SK-N-SH (cell line): ENCODE measurements at regions not wholly inside any gene's neighbourhood (a gene's known extent, or its start where the extent isn't known, plus 50 kb on each side); places are given as distances from the start of the nearest gene placed in this dataset.

Source experiments
- CTCF ChIA-PET: fragments of 300-600, 350-600 bp; formaldehyde crosslinking; extraction: SDS; loops from one replicate; lab custom pipeline; 2021; lab: Yijun Ruan, JAX
- POLR2A ChIA-PET: fragments of 350-600 bp; sonication (Branson Sonifier 250); formaldehyde crosslinking; extraction: SDS; loops from one replicate; lab custom pipeline; 2020; ENCODE audit warnings: antibody characterized with exemption, inconsistent platforms; lab: Yijun Ruan, JAX
- DNase-seq: peaks from one replicate; pipeline ENCODE4 v3.0.0; 2012
- H2AFZ ChIP-seq: fragments of 200-600 bp; sonication (generic); 2 replicates; pipeline ENCODE4 v1.8.1; 2016; ENCODE audit warnings: antibody characterized with exemption, mild to moderate bottlenecking, low read depth
- H3F3A ChIP-seq: fragments of 200-600 bp; sonication (generic); replicated peaks from 2 replicates; pipeline ENCODE3; 2016; ENCODE audit warnings: antibody characterized with exemption, mild to moderate bottlenecking; ENCODE audit not compliant: insufficient read depth
- H3K27ac ChIP-seq, 2 experiments: fragments of 200-500 bp in 1 of 2; fragments of 200-600 bp in 1 of 2; sonication (Bioruptor generic) in 1 of 2; sonication (generic), shearing (Covaris generic) in 1 of 2; 2 replicates each; pipeline versions ENCODE4 v1.5.1 to v1.6.1; 2014 to 2016; ENCODE audit warnings: low read depth in 2 of 2, inconsistent platforms in 1 of 2, low read length in 1 of 2, mild to moderate bottlenecking in 1 of 2, mixed read lengths in 1 of 2
- H3K27me3 ChIP-seq: fragments of 200-600 bp; sonication (generic), shearing (Covaris generic); 2 replicates; pipeline ENCODE4 v1.6.1; 2016; ENCODE audit warnings: mixed run types; ENCODE audit not compliant: insufficient read depth
- H3K36me3 ChIP-seq, 2 experiments: fragments of 200-500 bp in 1 of 2; fragments of 200-600 bp in 1 of 2; sonication (Bioruptor generic) in 1 of 2; sonication (generic) in 1 of 2; replicated peaks in 1 of 2; 2 replicates each; pipeline versions ENCODE3 to v1.5.1; 2014 to 2016; ENCODE audit warnings: low read length in 1 of 2, mild to moderate bottlenecking in 1 of 2; ENCODE audit not compliant: insufficient read depth in 2 of 2, control insufficient read depth in 1 of 2
- H3K4me1 ChIP-seq, 2 experiments: fragments of 200-500 bp in 1 of 2; fragments of 200-600 bp in 1 of 2; sonication (Bioruptor generic) in 1 of 2; sonication (generic), shearing (Covaris generic) in 1 of 2; 2 replicates each; pipeline versions ENCODE4 v1.5.1 to v1.6.1; 2014 to 2016; ENCODE audit warnings: low read depth in 1 of 2, low read length in 1 of 2, mixed run types in 1 of 2; ENCODE audit not compliant: insufficient read depth in 2 of 2, control insufficient read depth in 1 of 2
- H3K4me2 ChIP-seq: fragments of 200-600 bp; sonication (generic), shearing (Covaris generic); 2 replicates; pipeline ENCODE4 v1.6.1; 2017; ENCODE audit warnings: mixed run types
- H3K4me3 ChIP-seq, 2 experiments: fragments of 200-500 bp in 1 of 2; fragments of 200-600 bp in 1 of 2; sonication (Bioruptor generic) in 1 of 2; sonication (generic), shearing (Covaris generic) in 1 of 2; 2 replicates each; pipeline versions ENCODE4 v1.5.1 to v1.8.1; 2014 to 2016; ENCODE audit warnings: low read depth in 2 of 2, inconsistent platforms in 1 of 2, low read length in 1 of 2, mild to moderate bottlenecking in 1 of 2, mixed read lengths in 1 of 2, moderate library complexity in 1 of 2
- H3K79me2 ChIP-seq: fragments of 200-600 bp; sonication (generic); 2 replicates; pipeline ENCODE4 v1.8.1; 2017; ENCODE audit warnings: mild to moderate bottlenecking; ENCODE audit not compliant: insufficient read depth
- H3K9ac ChIP-seq: fragments of 200-600 bp; sonication (generic); 2 replicates; pipeline ENCODE4 v1.6.1; 2017; ENCODE audit warnings: mixed run types
- H3K9me2 ChIP-seq: fragments of 200-600 bp; sonication (generic); 2 replicates; pipeline ENCODE4 v1.6.1; 2017; ENCODE audit warnings: mixed run types
- H3K9me3 ChIP-seq: fragments of 200-600 bp; sonication (generic); 2 replicates; pipeline ENCODE4 v1.6.1; 2017; ENCODE audit warnings: mixed run types, mild to moderate bottlenecking, moderate library complexity
- H4K20me1 ChIP-seq: fragments of 200-600 bp; sonication (generic); 2 replicates; pipeline ENCODE4 v1.6.1; 2017; ENCODE audit warnings: mild to moderate bottlenecking, mixed run types; ENCODE audit not compliant: insufficient read depth
- ELF1 ChIP-seq: IDR thresholded peaks from 2 replicates; pipeline ENCODE4 v1.4.0; 2012
- FOSL2 ChIP-seq: IDR thresholded peaks from 2 replicates; pipeline ENCODE4 v1.4.0; 2012; ENCODE audit warnings: low read depth, mild to moderate bottlenecking, moderate library complexity, borderline replicate concordance
- FOXJ3 ChIP-seq: sonication (generic); formaldehyde crosslinking; IDR thresholded peaks from 2 replicates; pipeline ENCODE4 v1.5.1; 2020; ENCODE audit warnings: mild to moderate bottlenecking, missing genetic modification reagents
- GABPA ChIP-seq: IDR thresholded peaks from 2 replicates; pipeline ENCODE4 v1.4.0; 2012; ENCODE audit warnings: low read depth, mild to moderate bottlenecking
- MEF2A ChIP-seq: IDR thresholded peaks from 2 replicates; pipeline ENCODE4 v1.4.0; 2012; ENCODE audit warnings: low read depth, borderline replicate concordance
- MXI1 ChIP-seq: IDR thresholded peaks from 2 replicates; pipeline ENCODE4 v1.6.1; 2012; ENCODE audit warnings: mild to moderate bottlenecking, low read depth, low read length, improper control_type of control experiment
- NRF1 ChIP-seq: IDR thresholded peaks from 2 replicates; pipeline ENCODE4 v1.6.1; 2012; ENCODE audit warnings: low read depth, mild to moderate bottlenecking, low read length
- POLR2AphosphoS5 ChIP-seq: IDR thresholded peaks from 2 replicates; pipeline ENCODE4 v1.6.1; 2012; ENCODE audit warnings: low read depth, low read length
- RCOR1 ChIP-seq: fragments of 150-350 bp; IDR thresholded peaks from 2 replicates; pipeline ENCODE4 v1.6.1; 2017; ENCODE audit warnings: antibody characterized with exemption, low read length
- RXRA ChIP-seq: IDR thresholded peaks from 2 replicates; pipeline ENCODE4 v1.4.0; 2012; ENCODE audit warnings: low read depth, mild to moderate bottlenecking, borderline replicate concordance
- SIN3A ChIP-seq: IDR thresholded peaks from 2 replicates; pipeline ENCODE4 v1.6.1; 2012; ENCODE audit warnings: low read depth, mild to moderate bottlenecking, low read length, moderate library complexity, borderline replicate concordance
- SMC3 ChIP-seq: IDR thresholded peaks from 2 replicates; pipeline ENCODE4 v1.6.1; 2012; ENCODE audit warnings: low read depth, low read length, improper control_type of control experiment
- TAF1 ChIP-seq: IDR thresholded peaks from 2 replicates; pipeline ENCODE4 v1.6.1; 2012; ENCODE audit warnings: low read depth, mild to moderate bottlenecking, low read length, moderate library complexity, borderline replicate concordance
- WGBS: methylation state at CpG from one replicate; pipeline ENCODE4 v1.1.6; 2017; ENCODE audit warnings: low lambda C conversion rate; 5-methylcytosine and 5-hydroxymethylcytosine counted together
- TF ChIP-seq, protein P1 (sequence below): IDR thresholded peaks from 2 replicates; pipeline ENCODE4 v1.4.0; 2012; ENCODE audit warnings: low read depth
- TF ChIP-seq, protein P2 (sequence below): IDR thresholded peaks from 2 replicates; pipeline ENCODE4 v1.4.0; 2012; ENCODE audit warnings: low read depth, borderline replicate concordance

DNA sequence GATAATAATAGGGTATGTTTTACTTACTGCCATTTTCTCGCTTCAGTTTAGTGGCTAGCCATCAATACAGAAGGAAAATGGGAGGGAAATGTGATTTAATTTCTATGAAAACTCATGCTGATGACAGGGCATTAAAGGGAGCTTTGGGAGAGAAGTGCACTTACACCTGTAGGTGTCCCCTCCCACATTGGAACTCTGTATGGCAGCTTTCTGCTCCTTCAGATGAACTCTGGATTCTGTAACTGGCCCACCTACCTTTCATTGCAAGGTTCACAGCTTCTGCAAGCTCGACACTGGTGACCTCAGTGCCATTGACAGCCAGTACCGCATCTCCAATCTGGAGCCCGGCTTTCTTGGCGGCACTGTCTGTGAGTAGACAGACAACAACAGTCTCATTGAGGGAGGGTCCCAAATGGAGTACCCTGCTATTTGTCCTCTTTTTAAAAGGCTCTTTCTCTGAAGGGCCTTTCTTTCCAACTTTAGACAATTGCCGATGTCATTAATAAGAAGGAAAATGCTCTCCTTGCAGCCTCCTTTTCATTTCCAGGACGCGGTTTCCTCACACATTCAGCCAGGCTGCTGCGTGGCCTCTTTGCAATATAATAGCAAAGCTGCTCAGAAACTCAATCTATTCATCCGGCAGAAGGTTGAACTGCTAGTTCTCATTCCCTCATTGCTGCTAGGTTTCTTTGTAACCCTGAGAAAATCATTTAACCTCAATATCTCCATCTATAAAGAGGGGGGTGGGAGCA lies 63.6 kb downstream of the NUDT12 start:
- DNase-seq = no peak
- H3K4me2 ChIP-seq = no peak overlapping the region
- H3K9me3 ChIP-seq = no peaks in the 10 kb centered on the region; the same call in 1 of the 2 replicates
- WGBS = 89% methylated on average over 10 of the region's 10 CpGs
- TF ChIP-seq, protein P1, sequence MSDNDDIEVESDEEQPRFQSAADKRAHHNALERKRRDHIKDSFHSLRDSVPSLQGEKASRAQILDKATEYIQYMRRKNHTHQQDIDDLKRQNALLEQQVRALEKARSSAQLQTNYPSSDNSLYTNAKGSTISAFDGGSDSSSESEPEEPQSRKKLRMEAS = no peak
- H3K9me2 ChIP-seq = no peaks in the 10 kb centered on the region
- no peaks in the 10 kb centered on the region; a peak in 1 of 4 replicates for H3K4me1 ChIP-seq
- H3K36me3 ChIP-seq = no peaks in the 10 kb centered on the region
- H2AFZ ChIP-seq = peak overlapping the region; percentile 23; the same call in 1 of the 2 replicates
- no peaks in the 10 kb centered on the region for H3F3A ChIP-seq
- H3K4me3 ChIP-seq = no peak overlapping the region
- ChIA-PET POLR2A (interaction anchor here (1.1 kb wide), 1 partner anchor 14 kb away, joined by 3 read pairs; no protein-coding TSS in a partner anchor), CTCF (no interaction called here)
- no peaks in the 10 kb centered on the region for H3K79me2 ChIP-seq
- H3K9ac ChIP-seq = no peak overlapping the region
- no peaks in the 10 kb centered on the region for H4K20me1 ChIP-seq
- no peak overlapping the region for H3K27ac ChIP-seq
- no peaks in the 10 kb centered on the region for H3K27me3 ChIP-seq

DNA sequence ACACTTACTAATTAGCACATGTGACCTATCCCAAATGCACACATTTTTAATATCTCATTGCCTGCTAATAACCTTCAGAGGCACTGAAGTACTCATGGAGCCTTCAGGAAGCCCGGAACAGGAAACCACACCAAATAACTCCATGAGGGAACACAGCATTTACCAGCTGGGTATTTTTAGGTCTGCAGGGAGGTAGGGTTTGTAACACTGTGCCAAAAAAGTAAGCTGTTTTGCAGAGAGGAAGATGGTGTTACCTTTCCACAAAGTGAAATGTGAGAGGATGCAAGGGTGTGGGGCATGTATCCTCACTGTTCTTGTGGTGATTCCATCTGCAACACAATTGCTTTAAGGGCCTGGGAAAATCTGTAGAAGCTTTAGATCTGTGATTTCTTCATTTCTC lies 64.4 kb downstream of the NUDT12 start:
- H3F3A ChIP-seq = no peaks in the 10 kb centered on the region
- 86% methylated on average over 1 of the region's 1 CpG for WGBS
- TF ChIP-seq SMC3 (no peak), RXRA (no peak), TAF1 (no peak), POLR2AphosphoS5 (no peak), RCOR1 (no peak)
- TF ChIP-seq, protein P1 = no peak
- no peaks in the 10 kb centered on the region for H3K36me3 ChIP-seq
- no peak overlapping the region for H3K4me2 ChIP-seq
- no peaks in the 10 kb centered on the region; the same call in 1 of the 2 replicates for H3K9me3 ChIP-seq
- H2AFZ ChIP-seq = no peak overlapping the region
- ChIA-PET CTCF (no interaction called here), POLR2A (no interaction called here)
- H3K4me3 ChIP-seq = no peak overlapping the region
- H3K27ac ChIP-seq = no peak overlapping the region
- no peaks in the 10 kb centered on the region for H3K27me3 ChIP-seq
- no peaks in the 10 kb centered on the region for H4K20me1 ChIP-seq
- no peak overlapping the region for H3K9ac ChIP-seq
- no peaks in the 10 kb centered on the region for H3K79me2 ChIP-seq
- H3K9me2 ChIP-seq = no peaks in the 10 kb centered on the region
- no peak for DNase-seq
- no peaks in the 10 kb centered on the region; a peak in 1 of 4 replicates for H3K4me1 ChIP-seq

DNA sequence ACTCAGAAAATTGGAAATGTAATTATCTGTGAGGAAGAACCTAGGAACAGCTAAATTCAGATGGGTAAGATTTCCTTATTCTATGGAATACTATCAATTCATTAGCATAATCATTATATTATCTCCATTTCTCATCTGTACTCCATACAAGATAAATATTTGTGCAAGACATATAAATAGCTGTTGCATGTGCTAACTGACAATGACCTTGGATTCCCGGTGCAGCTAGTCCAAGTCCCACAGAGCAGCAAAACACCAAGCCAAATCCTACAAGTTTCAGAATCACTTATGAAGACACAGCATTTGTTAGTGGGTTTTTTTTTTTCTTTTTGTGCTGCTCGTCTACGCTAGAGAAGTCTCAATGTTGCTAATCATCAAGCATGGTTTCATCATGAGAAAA lies 64.8 kb downstream of the NUDT12 start:
- no peaks in the 10 kb centered on the region; a peak in 1 of 4 replicates for H3K4me1 ChIP-seq
- 90% methylated on average over 3 of the region's 3 CpGs for WGBS
- no peak for TF ChIP-seq MXI1
- TF ChIP-seq FOSL2 = no peak
- no peak for TF ChIP-seq ELF1
- TF ChIP-seq FOXJ3 (CRISPR knock-in tag) = no peak
- TF ChIP-seq SIN3A = no peak
- no peak for TF ChIP-seq MEF2A
- no peak for TF ChIP-seq NRF1
- no peak for TF ChIP-seq RXRA
- no peak for TF ChIP-seq GABPA
- TF ChIP-seq, protein P1 = no peak
- no peak for TF ChIP-seq POLR2AphosphoS5
- TF ChIP-seq, protein P2, sequence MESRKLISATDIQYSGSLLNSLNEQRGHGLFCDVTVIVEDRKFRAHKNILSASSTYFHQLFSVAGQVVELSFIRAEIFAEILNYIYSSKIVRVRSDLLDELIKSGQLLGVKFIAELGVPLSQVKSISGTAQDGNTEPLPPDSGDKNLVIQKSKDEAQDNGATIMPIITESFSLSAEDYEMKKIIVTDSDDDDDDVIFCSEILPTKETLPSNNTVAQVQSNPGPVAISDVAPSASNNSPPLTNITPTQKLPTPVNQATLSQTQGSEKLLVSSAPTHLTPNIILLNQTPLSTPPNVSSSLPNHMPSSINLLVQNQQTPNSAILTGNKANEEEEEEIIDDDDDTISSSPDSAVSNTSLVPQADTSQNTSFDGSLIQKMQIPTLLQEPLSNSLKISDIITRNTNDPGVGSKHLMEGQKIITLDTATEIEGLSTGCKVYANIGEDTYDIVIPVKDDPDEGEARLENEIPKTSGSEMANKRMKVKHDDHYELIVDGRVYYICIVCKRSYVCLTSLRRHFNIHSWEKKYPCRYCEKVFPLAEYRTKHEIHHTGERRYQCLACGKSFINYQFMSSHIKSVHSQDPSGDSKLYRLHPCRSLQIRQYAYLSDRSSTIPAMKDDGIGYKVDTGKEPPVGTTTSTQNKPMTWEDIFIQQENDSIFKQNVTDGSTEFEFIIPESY = no peak
- no peak for TF ChIP-seq TAF1

More for the DNA sequence above, 64.8 kb downstream of the NUDT12 start:
- Histone ChIP-seq H3K4me3 (no peak overlapping the region), H3K27ac (no peak overlapping the region), H3K9ac (no peak overlapping the region), H3K4me2 (no peak overlapping the region), H3K79me2 (no peaks in the 10 kb centered on the region), H3F3A (no peaks in the 10 kb centered on the region), H3K27me3 (no peaks in the 10 kb centered on the region), H3K9me2 (no peaks in the 10 kb centered on the region), H2AFZ (no peak overlapping the region), H3K36me3 (no peaks in the 10 kb centered on the region), H4K20me1 (no peaks in the 10 kb centered on the region), H3K9me3 (no peaks in the 10 kb centered on the region; the same call in 1 of the 2 replicates)
- no peak for DNase-seq
- CTCF ChIA-PET = no interaction called here
- POLR2A ChIA-PET = no interaction called here
